HL-60/S4 treated with phorbol 12-myristate 13-acetate at 8.2 ng/mL for 4 days and 3 days (cell line): ENCODE measurements at regions not wholly inside any gene's neighbourhood (a gene's known extent, or its start where the extent isn't known, plus 50 kb on each side); places are given as distances from the start of the nearest gene placed in this dataset.
"Not testable (repeated sequence)": the region's sequence is repeated elsewhere in the genome, so short reads cannot be mapped to it uniquely, and the experiment has no call there.

ENCODE experiments used
- in situ Hi-C: fragments of 300-500 bp; cut with MboI; formaldehyde crosslinking; loops from 2 replicates; pipeline ENCODE4 v1.15.0; 2022; ENCODE audit warnings: low sequenced_read_pairs

DNA sequence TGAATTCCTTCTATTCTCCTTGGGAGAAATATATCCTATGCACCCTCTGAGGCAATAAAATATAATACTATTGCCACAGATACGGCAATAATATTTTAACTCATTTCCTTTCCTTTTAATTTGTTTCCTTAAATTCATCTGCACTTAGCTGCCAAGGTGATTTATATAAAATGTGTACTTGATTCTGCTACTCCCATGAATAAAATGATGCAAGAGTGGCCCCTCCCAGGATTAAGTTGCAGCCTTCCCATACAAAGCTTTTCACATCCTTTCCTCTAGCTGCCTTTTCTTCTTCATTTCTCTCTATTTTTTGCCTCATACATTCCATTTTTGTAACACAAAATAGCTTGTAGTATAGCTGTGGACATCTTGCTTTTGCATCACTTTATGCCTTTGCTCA, 464.1 kb upstream of the ZEB2 start:
- in situ Hi-C loops = no loop called here

GRCh38 chr2:144983107-144983506, 463.2 kb upstream of the ZEB2 start:
- in situ Hi-C loops = no loop called here

- in situ Hi-C loops = no loop called here
These were observed 462.6 kb upstream of the ZEB2 start for GRCh38 chr2:144982481-144982880.

GRCh38 chr2:144975881-144976280, 456.0 kb upstream of the ZEB2 start:
- in situ Hi-C loops = no loop called here

DNA sequence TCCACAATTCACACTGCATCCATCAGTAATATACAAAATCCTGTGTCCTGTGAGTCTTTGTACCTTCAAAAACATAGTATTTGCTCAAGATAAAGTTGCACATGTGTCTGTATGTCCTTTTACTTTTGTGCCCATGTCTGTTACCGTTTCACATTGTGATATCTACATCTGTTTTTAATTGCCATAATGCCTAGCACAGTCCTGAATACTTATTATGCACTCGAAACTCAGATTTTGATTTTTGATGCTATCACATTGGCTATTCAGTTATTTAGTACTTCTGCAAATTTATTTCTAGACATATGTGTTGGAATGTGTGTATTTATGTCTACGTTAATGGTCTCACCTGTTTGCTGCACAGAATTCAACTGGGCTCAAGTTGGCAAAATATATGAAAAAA, 452.8 kb upstream of the ZEB2 start:
- in situ Hi-C loops = no loop called here

DNA sequence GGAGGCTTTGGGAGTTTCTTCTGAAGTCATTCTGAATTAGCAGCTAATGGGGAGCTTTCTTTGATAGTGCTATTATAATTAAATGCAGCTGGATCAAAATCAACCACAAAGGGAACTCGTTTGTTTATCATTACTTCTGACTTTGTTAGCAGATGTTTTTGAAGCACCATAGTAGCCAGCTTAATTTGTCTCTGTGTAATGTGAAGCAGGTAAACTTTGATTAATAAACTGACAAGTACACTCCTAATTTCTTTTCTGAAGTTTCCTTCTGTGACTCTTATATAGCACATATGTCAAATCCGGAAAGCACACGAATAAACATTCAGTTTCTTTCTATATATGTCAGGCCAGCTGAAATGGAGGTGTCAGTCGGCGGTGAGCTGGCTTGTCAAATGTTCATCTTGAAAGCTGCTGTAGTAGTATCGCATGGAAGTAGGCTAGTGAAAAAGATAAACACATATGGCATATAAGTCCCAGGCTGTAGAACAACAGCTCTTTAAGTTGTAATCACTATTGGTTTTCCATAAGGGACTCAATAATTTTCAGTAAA, 451.9 kb upstream of the ZEB2 start:
- in situ Hi-C loops = no loop called here

GRCh38 chr2:144970410-144970809, 450.5 kb upstream of the ZEB2 start:
- in situ Hi-C loops = not testable (repeated sequence)

- in situ Hi-C loops = not testable (repeated sequence)
These were observed 449.6 kb upstream of the ZEB2 start for GRCh38 chr2:144969564-144969963.

DNA sequence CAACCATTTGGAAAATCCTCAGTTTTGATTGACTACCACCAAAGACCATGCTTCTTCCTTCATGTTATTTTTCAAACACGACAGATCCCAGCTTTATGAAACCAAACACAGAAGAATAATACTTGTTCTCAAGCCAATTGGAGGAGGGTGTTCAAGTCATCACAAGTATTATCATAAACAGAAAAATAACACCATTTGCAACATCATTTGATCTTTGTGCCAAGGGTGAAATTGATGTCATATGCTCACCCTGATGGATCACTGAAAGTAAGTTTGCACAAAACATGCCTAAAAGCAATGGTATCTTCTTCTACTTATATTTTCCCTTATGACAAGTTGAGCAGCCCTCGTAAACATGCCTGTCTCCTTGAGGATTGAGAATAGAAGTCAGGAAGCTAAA, 448.0 kb upstream of the ZEB2 start:
- in situ Hi-C loops = no loop called here

- in situ Hi-C loops = no loop called here
These were observed 445.3 kb upstream of the ZEB2 start for GRCh38 chr2:144965172-144965571.

GRCh38 chr2:144963031-144963430, 443.1 kb upstream of the ZEB2 start:
- in situ Hi-C loops = no loop called here

DNA sequence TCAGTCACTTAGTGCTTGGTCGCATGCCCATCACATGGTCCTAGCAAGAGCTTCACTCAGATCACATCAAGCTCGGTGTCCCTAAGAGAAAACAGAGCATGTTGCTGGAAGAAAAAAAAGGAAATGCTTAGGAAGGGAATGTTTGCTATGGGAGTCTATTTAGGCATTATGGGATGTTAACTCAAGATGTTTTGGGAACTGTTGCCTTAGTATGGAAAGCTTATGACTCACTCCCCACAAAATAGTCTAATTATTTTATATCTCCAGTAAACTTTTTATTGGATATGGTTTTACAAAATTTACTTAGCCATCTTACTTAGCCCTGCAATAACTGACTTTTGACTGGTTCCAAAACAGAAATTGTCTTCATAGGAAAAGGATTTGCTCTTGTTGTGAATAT, 439.5 kb upstream of the ZEB2 start:
- in situ Hi-C loops = no loop called here

DNA sequence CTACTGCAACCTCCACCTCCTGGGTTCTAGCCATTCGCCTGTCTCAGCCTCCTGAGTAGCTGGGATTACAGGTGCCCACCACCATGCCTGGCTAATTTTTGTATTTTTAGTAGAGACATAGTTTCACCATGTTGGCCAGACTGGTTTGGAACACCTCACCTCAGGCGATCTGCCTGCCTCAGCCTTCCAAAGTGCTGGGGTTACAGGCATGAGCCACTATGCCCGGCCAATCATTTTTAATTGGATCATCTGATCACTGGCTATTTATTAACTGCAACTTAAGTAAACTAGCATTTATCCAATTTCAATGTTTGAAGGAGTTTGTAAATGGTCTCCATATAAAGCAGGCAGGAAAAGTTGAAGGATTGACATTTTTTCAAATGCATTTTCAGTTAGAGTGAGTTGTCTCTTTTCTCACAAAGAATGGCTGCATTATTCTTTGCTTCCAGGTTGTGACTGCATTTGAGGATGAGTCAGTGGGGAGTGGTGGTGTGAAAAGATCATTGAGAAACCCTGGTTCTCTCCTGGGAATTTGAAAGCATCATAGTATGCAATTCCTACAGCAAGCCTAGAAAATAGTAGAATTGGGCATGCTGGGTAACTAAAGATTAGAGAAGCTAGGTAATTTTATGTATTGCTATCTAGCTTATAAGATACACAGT, 431.1 kb upstream of the ZEB2 start:
- in situ Hi-C loops = no loop called here

DNA sequence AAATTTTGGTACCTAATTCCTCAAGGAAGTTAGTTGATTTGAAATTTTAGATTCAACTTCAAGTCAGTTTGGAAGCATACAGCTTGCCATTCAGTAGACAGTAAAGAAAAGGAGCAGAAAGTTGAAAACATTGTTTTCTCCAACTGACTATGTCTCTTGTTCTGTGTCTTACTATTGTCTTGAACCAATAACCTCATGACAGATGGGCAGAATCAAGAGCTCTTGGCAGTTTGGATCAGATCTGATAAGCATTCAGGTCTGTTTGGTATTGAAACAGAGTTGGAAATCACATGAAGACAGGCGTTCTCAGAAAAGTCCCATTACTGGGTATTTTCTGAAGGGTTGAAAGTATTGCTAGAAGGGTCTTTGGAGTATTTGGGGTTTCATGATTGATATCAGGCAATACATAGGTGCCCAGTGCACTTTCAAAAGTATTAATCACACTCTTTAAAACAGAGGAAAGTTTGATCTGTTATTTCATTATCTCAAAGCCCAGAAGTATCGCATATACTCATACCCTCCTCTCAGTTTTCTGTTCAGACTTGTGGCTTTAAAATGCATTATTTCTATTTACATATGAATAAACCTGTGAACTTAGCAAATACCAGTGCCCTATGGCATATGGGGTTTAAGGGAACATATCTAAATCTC, 428.4 kb upstream of the ZEB2 start:
- in situ Hi-C loops = no loop called here

DNA sequence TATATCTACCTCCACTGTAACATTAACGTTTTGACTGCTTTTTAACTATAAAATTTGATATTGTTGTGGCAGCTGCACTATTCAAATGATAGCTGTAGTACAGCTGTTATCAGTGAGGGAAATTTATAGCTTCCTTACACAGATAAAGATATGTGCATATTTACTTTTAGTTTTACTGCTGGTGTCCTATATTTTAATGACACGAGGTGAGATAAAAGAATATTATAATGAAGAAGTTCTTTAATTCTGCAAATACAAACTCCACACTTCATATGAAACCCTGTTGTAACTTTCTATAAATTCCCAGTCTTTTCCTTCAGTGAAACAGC, 427.8 kb upstream of the ZEB2 start:
- in situ Hi-C loops = no loop called here

GRCh38 chr2:144946263-144946662, 426.3 kb upstream of the ZEB2 start:
- in situ Hi-C loops = no loop called here

GRCh38 chr2:144944546-144945220, 424.8 kb upstream of the ZEB2 start:
- in situ Hi-C loops = no loop called here

DNA sequence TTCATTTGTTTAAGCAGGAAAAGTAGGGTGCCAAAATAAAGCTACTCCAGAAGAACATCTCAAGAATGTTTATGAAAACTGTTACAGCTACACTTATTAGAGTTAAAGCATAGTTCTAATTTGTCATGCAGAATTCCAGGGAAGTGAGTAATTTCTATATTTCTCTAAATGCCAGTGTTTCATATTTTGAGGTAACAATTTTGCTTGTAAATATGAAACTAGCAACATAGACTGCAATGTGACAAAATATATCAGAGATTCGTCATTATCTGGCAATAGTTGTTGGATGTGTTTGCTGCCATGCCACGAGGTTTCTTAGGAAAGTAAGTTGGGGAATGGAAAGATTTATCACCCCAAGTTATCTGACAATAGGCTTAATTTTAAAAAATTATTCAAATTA, 424.1 kb upstream of the ZEB2 start:
- in situ Hi-C loops = no loop called here

GRCh38 chr2:144943293-144943941, 423.5 kb upstream of the ZEB2 start:
- in situ Hi-C loops = no loop called here

DNA sequence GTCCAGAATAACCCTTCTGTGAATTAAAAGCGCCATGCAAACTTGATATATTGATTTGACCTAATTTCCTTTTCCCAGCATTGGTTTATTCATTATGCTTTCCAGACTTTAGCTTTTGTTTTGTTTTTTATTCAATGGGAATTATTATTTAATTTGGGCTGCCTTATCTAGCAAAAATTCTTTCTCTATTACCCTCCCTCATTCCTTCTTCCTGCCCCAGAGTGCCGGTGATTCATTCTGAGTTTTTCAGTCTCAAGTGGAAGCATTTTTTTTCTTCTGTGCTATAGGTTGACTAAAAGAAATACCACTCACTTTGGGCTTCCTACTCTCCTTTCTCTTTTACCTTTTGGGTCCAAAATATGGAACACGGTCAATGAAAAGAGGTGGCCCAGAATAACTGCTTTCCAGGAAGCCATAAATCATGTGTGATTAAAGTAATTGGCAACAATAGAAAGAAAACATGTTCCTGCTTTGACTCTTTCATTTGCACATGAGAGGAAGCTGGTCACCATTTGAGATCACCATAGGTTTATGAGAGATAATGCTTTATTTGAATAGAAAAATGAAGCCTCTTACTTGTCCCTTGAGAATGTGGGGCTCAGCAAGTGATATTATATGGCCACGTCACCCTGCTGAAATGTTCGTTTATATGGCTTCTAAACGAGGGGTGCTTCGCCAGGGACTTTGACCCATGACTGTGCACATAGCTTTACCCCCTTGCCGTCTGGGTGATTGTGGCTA, 422.8 kb upstream of the ZEB2 start:
- in situ Hi-C loops = no loop called here
